ENCODE measurements at regions not wholly inside any gene's neighbourhood (a gene's known extent, or its start where the extent isn't known, plus 50 kb on each side); places are given as distances from the start of the nearest gene placed in this dataset.

- TF ChIP-seq CREB1 (IDR thresholded peaks at IDR 0.05; ENCODE audit: low read depth) (no peak), YY1 (IDR thresholded peaks at IDR 0.05; ENCODE audit: low read depth) (no peak), TAF1 (IDR thresholded peaks at IDR 0.05; ENCODE audit: low read depth) (no peak), FOXM1 (IDR thresholded peaks at IDR 0.05; ENCODE audit: borderline replicate concordance, low read depth) (no peak), MAX (IDR thresholded peaks at IDR 0.05) (no peak), EP300 (IDR thresholded peaks at IDR 0.05; ENCODE audit: borderline replicate concordance) (no peak), RAD21 (IDR thresholded peaks at IDR 0.05; ENCODE audit: low read depth) (no peak)
These were observed 249.2 kb downstream of the HAPSTR1 start for GRCh38 chr16:9340526-9341256.

Measured in Ishikawa (cell line).